Body of pancreas (tissue), 4 donors: ENCODE measurements at regions not wholly inside any gene's neighbourhood (a gene's known extent, or its start where the extent isn't known, plus 50 kb on each side); places are given as distances from the start of the nearest gene placed in this dataset.
"Not testable (repeated sequence)": the region's sequence is repeated elsewhere in the genome, so short reads cannot be mapped to it uniquely, and the experiment has no call there.

Experiments used
- ATAC-seq: fragments of 150-250 bp; one replicate; pipeline ENCODE4 v1.9.1; 2016
- DNase-seq, 4 donors: peaks; one replicate each; pipeline ENCODE4 v3.0.0-alpha.2; 2019
- H3K27ac ChIP-seq, 4 donors: fragments of 200-600 bp; sonication (generic); 1 replicate in 3 of 4; 2 replicates in 1 of 4; pipeline versions ENCODE4 v1.5.1 to v1.6.1; 2016 to 2019; ENCODE audit warnings: mild to moderate bottlenecking in 1 of 4, mixed read lengths in 1 of 4, moderate library complexity in 1 of 4
- H3K27me3 ChIP-seq, 2 donors: fragments of 200-600 bp; sonication (generic); one replicate each; pipeline ENCODE4 v1.6.0; 2016; ENCODE audit warnings: mild to moderate bottlenecking in 1 of 2
- H3K36me3 ChIP-seq, 2 donors: fragments of 200-600 bp; sonication (generic); replicated peaks in 1 of 2; 2 replicates each; pipeline ENCODE4 v1.5.1; 2016; ENCODE audit warnings: low read depth in 2 of 2; ENCODE audit not compliant: insufficient read depth in 1 of 2
- H3K4me1 ChIP-seq: fragments of 200-600 bp; sonication (generic); one replicate; pipeline ENCODE4 v1.6.0; 2016
- H3K4me3 ChIP-seq, 2 donors: fragments of 200-600 bp; sonication (generic); 1 replicate in 1 of 2; 2 replicates in 1 of 2; pipeline ENCODE4 v1.5.1; 2016 to 2019
- H3K9me3 ChIP-seq, 3 donors: fragments of 200-600 bp; sonication (generic); 1 replicate in 2 of 3; 2 replicates in 1 of 3; pipeline ENCODE4 v1.5.1; 2016
- POLR2A ChIP-seq, 3 donors: fragments of 450-650 bp; IDR thresholded peaks; one replicate each; pipeline ENCODE4 v1.6.1; 2016; ENCODE audit warnings: antibody characterized with exemption in 3 of 3, mild to moderate bottlenecking in 2 of 3
- WGBS, 2 donors: methylation state at CpG; one replicate each; pipeline ENCODE4 v1.1.5; 2017; 5-methylcytosine and 5-hydroxymethylcytosine counted together
- intact Hi-C: fragments of 100-400 bp; cut with DNase I; formaldehyde crosslinking; loops from one replicate; pipeline ENCODE4 v1.15.1; 2023
- TF ChIP-seq, protein P1 (sequence below), 7 experiments: fragments of 450-650 bp in 4 of 7; fragments of 200-600 bp in 3 of 7; sonication (generic) in 3 of 7; IDR thresholded peaks; one replicate each; pipeline ENCODE4 v1.5.1; 2016 to 2019; ENCODE audit warnings: antibody characterized with exemption in 7 of 7

DNA sequence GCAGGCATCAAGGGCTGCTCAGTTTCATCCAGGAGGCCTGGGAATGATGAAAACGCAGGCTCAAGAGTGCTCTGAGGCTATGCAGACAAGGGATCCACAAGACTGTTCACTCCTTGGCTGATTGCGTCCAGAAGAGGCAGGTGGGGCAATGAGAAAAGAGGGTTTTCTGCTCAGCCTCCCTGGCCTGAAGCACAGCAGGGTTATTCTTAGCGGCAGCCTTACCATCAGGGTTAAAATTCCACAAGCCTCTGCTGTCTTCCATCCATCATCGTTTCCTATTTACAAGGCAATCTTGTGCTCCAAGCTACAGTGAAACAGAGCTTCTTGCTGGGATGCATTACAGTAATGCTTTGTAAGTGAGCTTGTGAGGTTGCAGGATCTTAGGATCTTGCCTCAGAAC is 129.4 kb upstream of the SHH start:
- Histone ChIP-seq H3K36me3 (no peaks in the 10 kb centered on the region), H3K4me3 (no peak overlapping the region), H3K9me3 (peaks cover 0 to 6% (median 0%) of the 10 kb centered on the region in 3 donors), H3K27ac (no peak overlapping the region), H3K4me1 (no peaks in the 10 kb centered on the region), H3K27me3 (no peaks in the 10 kb centered on the region)
- intact Hi-C loops: no loop called here
- DNase-seq (no peak), ATAC-seq (no peak)
- TF ChIP-seq, protein P1, sequence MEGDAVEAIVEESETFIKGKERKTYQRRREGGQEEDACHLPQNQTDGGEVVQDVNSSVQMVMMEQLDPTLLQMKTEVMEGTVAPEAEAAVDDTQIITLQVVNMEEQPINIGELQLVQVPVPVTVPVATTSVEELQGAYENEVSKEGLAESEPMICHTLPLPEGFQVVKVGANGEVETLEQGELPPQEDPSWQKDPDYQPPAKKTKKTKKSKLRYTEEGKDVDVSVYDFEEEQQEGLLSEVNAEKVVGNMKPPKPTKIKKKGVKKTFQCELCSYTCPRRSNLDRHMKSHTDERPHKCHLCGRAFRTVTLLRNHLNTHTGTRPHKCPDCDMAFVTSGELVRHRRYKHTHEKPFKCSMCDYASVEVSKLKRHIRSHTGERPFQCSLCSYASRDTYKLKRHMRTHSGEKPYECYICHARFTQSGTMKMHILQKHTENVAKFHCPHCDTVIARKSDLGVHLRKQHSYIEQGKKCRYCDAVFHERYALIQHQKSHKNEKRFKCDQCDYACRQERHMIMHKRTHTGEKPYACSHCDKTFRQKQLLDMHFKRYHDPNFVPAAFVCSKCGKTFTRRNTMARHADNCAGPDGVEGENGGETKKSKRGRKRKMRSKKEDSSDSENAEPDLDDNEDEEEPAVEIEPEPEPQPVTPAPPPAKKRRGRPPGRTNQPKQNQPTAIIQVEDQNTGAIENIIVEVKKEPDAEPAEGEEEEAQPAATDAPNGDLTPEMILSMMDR (IDR thresholded peaks at IDR 0.05): no peak
- no peak for TF ChIP-seq POLR2A (IDR thresholded peaks at IDR 0.05)
- WGBS, 2 donors: 23 to 33% methylated on average over 4 of the region's 4 CpGs

DNA sequence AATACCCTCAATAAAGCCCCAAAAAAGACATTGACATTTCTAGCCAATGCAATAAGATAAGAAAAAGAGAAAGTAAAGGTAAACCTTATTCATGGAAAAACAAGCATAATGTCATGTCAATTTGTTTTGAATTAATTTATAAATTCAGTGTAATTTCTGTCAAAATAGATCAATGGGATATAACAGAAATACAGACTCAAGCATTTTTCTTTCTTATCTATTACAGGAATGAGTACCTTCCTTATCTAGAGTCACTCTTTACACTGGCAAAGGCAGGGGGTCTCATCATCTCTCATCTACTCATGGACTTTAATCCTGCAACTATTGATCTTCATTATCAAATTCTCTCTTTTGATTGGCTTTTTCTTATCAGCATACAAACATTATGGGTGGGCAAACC is 127.1 kb upstream of the SHH start:
- no peaks in the 10 kb centered on the region for H3K36me3 ChIP-seq
- H3K27me3 ChIP-seq: no peaks in the 10 kb centered on the region
- ATAC-seq: no peak
- H3K4me1 ChIP-seq: no peaks in the 10 kb centered on the region
- TF ChIP-seq, protein P1 (IDR thresholded peaks at IDR 0.05): no peak
- TF ChIP-seq POLR2A (IDR thresholded peaks at IDR 0.05): no peak
- intact Hi-C loops: no loop called here
- H3K9me3 ChIP-seq: peaks cover 0 to 6% (median 0%) of the 10 kb centered on the region in 3 donors
- no peak for DNase-seq
- no peak overlapping the region for H3K27ac ChIP-seq
- no peak overlapping the region for H3K4me3 ChIP-seq

DNA sequence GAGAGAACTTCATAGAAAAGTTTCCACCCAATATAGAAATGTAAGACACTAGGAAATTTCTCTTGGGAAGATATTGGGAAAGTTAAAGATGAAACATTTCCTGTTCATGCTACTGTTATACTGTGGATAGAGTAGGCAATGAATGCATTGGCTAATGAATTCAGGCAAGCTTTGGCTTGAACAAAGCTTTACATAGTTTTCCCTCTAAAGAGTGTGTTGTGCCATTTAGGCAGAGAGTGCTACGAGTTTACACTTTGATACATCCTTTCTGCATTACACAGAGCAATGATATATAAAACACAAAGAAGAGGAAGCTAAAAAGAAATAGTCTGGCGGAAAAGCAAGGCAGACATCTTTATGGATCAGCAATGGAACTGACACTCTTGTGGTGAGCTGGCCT is 125.9 kb upstream of the SHH start:
- Histone ChIP-seq H3K27me3 (no peaks in the 10 kb centered on the region), H3K36me3 (no peaks in the 10 kb centered on the region), H3K4me3 (no peak overlapping the region), H3K27ac (no peak overlapping the region), H3K9me3 (peaks cover 0 to 6% (median 0%) of the 10 kb centered on the region in 3 donors), H3K4me1 (no peaks in the 10 kb centered on the region)
- no peak for TF ChIP-seq POLR2A (IDR thresholded peaks at IDR 0.05)
- TF ChIP-seq, protein P1 (IDR thresholded peaks at IDR 0.05): no peak
- 24 to 48% methylated on average over 2 of the region's 2 CpGs for WGBS, 2 donors
- ATAC-seq (no peak), DNase-seq (no peak)
- intact Hi-C loops: no loop called here

DNA sequence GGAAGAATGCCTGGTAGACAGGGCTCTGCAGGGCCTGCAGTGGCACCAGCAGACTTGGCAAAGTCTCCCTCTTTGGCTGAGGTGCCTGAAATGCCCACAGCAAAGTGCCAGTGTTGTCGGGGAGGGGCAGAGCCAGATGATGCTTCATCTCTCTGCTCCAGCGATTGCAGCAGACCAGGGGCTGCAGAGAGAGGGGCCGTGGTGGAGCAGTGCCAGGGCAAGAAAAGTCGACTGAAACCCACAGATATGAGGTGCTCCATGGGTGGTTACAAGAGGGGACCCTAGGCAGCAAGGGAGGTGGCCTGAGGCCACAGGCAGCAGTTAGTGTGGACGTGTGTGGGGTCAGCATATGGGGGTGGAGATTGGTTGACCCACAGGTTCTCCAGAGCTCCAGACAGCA is 123.5 kb upstream of the SHH start:
- DNase-seq (no peak), ATAC-seq (no peak)
- WGBS, 2 donors: 52 to 61% methylated on average over 5 of the region's 5 CpGs
- Histone ChIP-seq H3K27ac (no peak overlapping the region), H3K4me1 (no peaks in the 10 kb centered on the region), H3K36me3 (no peaks in the 10 kb centered on the region), H3K4me3 (no peak overlapping the region), H3K27me3 (no peaks in the 10 kb centered on the region), H3K9me3 (peaks cover 0 to 6% (median 0%) of the 10 kb centered on the region in 3 donors)
- TF ChIP-seq, protein P1 (IDR thresholded peaks at IDR 0.05): no peak
- TF ChIP-seq POLR2A (IDR thresholded peaks at IDR 0.05): no peak
- intact Hi-C loops: no loop called here

- Histone ChIP-seq H3K4me3 (no peak overlapping the region), H3K27me3 (no peaks in the 10 kb centered on the region), H3K9me3 (peaks cover 0 to 2% (median 0%) of the 10 kb centered on the region in 3 donors), H3K27ac (no peak overlapping the region), H3K36me3 (no peaks in the 10 kb centered on the region), H3K4me1 (no peaks in the 10 kb centered on the region)
- ATAC-seq (no peak), DNase-seq (no peak)
- no peak for TF ChIP-seq POLR2A (IDR thresholded peaks at IDR 0.05)
- TF ChIP-seq, protein P1 (IDR thresholded peaks at IDR 0.05): no peak
- intact Hi-C loops: no loop called here
- 57 to 58% methylated on average over 3 of the region's 3 CpGs for WGBS, 2 donors
Observed at GRCh38 chr7:155935005-155935557, 122.8 kb upstream of the SHH start.

DNA sequence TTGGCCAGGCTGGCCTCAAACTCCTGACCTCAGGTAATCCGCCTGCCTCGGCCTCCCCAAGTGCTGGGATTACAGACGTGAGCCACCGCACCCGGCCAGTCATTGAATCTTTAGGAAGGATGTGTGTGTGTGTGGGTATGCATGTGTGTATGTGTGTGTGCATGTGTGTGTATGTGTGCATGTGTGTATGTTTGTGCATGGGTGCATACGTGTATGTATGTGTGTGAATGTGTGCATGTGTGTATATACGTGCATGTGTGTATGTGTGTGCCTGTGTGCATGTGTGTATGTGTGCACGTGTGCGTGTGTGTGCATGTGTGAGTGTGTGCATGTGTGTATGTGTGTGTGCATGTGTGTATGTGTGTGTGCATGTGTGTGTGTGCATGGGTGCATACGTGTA is 120.1 kb upstream of the SHH start:
- DNase-seq, H3K27me3 ChIP-seq, H3K4me1 ChIP-seq, H3K27ac ChIP-seq, H3K4me3 ChIP-seq, intact Hi-C loops, H3K9me3 ChIP-seq, ATAC-seq, H3K36me3 ChIP-seq: not testable (repeated sequence)
- WGBS, 2 donors: 63 to 70% methylated on average over 9 of the region's 10 CpGs
